ENCODE measurements at regions not wholly inside any gene's neighbourhood (a gene's known extent, or its start where the extent isn't known, plus 50 kb on each side); places are given as distances from the start of the nearest gene placed in this dataset.
"Not testable (repeated sequence)": the region's sequence is repeated elsewhere in the genome, so short reads cannot be mapped to it uniquely, and the experiment has no call there.

GRCh38 chr6:81900616-81901015 is 148.1 kb upstream of the TENT5A start:
- no peak for DNase-seq

- DNase-seq: no peak
Observed at GRCh38 chr6:81897793-81898192, 145.3 kb upstream of the TENT5A start.

- DNase-seq: no peak
Observed at GRCh38 chr6:81896525-81897503, 144.3 kb upstream of the TENT5A start.

- DNase-seq: no peak
Observed at GRCh38 chr6:81895511-81896185, 143.2 kb upstream of the TENT5A start.

GRCh38 chr6:81894788-81895271 is 142.3 kb upstream of the TENT5A start:
- no peak for DNase-seq

- DNase-seq: no peak
Observed at GRCh38 chr6:81894306-81894705, 141.8 kb upstream of the TENT5A start.

- peak; percentile 71 for DNase-seq
Observed at GRCh38 chr6:81892891-81893290, 140.4 kb upstream of the TENT5A start.

- no peak for DNase-seq
Observed at GRCh38 chr6:81891874-81892273, 139.4 kb upstream of the TENT5A start.

- no peak for DNase-seq
Observed at GRCh38 chr6:81890846-81891245, 138.4 kb upstream of the TENT5A start.

- no peak for DNase-seq
Observed at GRCh38 chr6:81889377-81890053, 137.0 kb upstream of the TENT5A start.

- DNase-seq: not testable (repeated sequence)
Observed at GRCh38 chr6:81886909-81887308, 134.4 kb upstream of the TENT5A start.

- DNase-seq: no peak
Observed at GRCh38 chr6:81886157-81886556, 133.7 kb upstream of the TENT5A start.

- DNase-seq: no peak
Observed at GRCh38 chr6:81881660-81882059, 129.2 kb upstream of the TENT5A start.

GRCh38 chr6:81878479-81878878 is 126.0 kb upstream of the TENT5A start:
- DNase-seq: peak; percentile 9

GRCh38 chr6:81876971-81877370 is 124.5 kb upstream of the TENT5A start:
- no peak for DNase-seq

- DNase-seq: no peak
Observed at GRCh38 chr6:81875782-81876293, 123.4 kb upstream of the TENT5A start.

GRCh38 chr6:81869749-81870508 is 117.4 kb upstream of the TENT5A start:
- DNase-seq: not testable (repeated sequence)

GRCh38 chr6:81865712-81866111 is 113.2 kb upstream of the TENT5A start:
- DNase-seq: no peak

- no peak for DNase-seq
Observed at GRCh38 chr6:81864124-81864523, 111.6 kb upstream of the TENT5A start.

GRCh38 chr6:81863123-81863522 is 110.6 kb upstream of the TENT5A start:
- DNase-seq: no peak

- DNase-seq: no peak
Observed at GRCh38 chr6:81861281-81861680, 108.8 kb upstream of the TENT5A start.

- no peak for DNase-seq
Observed at GRCh38 chr6:81859884-81860283, 107.4 kb upstream of the TENT5A start.

Data from hematopoietic multipotent progenitor cell treated with erythropoietin and hydrocortisone succinate and interleukin-3 and kit ligand, for 6 days (in vitro differentiated cells).